ENCODE measurements at regions not wholly inside any gene's neighbourhood (a gene's known extent, or its start where the extent isn't known, plus 50 kb on each side); places are given as distances from the start of the nearest gene placed in this dataset.

GRCh38 chr10:4208499-4208898 is 423.5 kb upstream of the KLF6 start:
- TF ChIP-seq CTCF (IDR thresholded peaks at IDR 0.05) = no peak
- no peak for TF ChIP-seq POLR2A (IDR thresholded peaks at IDR 0.05)

All from thyroid gland (tissue), 4 donors.